Inflammatory macrophage treated with lipopolysaccharide for 1 hour (primary cell): ENCODE measurements at regions not wholly inside any gene's neighbourhood (a gene's known extent, or its start where the extent isn't known, plus 50 kb on each side); places are given as distances from the start of the nearest gene placed in this dataset.
"Not testable (repeated sequence)": the region's sequence is repeated elsewhere in the genome, so short reads cannot be mapped to it uniquely, and the experiment has no call there.

ENCODE experiments used
- DNase-seq, 2 donors: peaks; one replicate each; pipeline ENCODE4 v3.0.0-alpha.2; 2020 to 2022

GRCh38 chr3:194189243-194189791 lies 53.4 kb downstream of the HES1 start:
- DNase-seq, result no peak

- not testable (repeated sequence) for DNase-seq
Measured at GRCh38 chr3:194191850-194192249, 55.9 kb downstream of the HES1 start.

- DNase-seq, result no peak
Measured at GRCh38 chr3:194194051-194194756, 58.3 kb downstream of the HES1 start.

GRCh38 chr3:194194757-194195085 lies 58.8 kb downstream of the HES1 start:
- no peak for DNase-seq

GRCh38 chr3:194195611-194196010 lies 59.7 kb downstream of the HES1 start:
- no peak for DNase-seq

- no peak for DNase-seq
Measured at GRCh38 chr3:194196876-194197275, 60.9 kb downstream of the HES1 start.

- no peak for DNase-seq
Measured at GRCh38 chr3:194197396-194197960, 61.5 kb downstream of the HES1 start.

- no peak for DNase-seq
Measured at GRCh38 chr3:194197981-194198695, 62.2 kb downstream of the HES1 start.

GRCh38 chr3:194198938-194199337 lies 63.0 kb downstream of the HES1 start:
- DNase-seq, result no peak

- DNase-seq, result no peak
Measured at GRCh38 chr3:194200422-194201081, 64.6 kb downstream of the HES1 start.

GRCh38 chr3:194201953-194202666 lies 66.2 kb downstream of the HES1 start:
- no peak for DNase-seq

GRCh38 chr3:194203482-194204041 lies 67.6 kb downstream of the HES1 start:
- DNase-seq, result no peak

GRCh38 chr3:194204042-194204987 lies 68.4 kb downstream of the HES1 start:
- DNase-seq, result no peak

GRCh38 chr3:194205675-194206133 lies 69.8 kb downstream of the HES1 start:
- DNase-seq, result peak in 1 of 2 donors; percentile 49

GRCh38 chr3:194206320-194206719 lies 70.4 kb downstream of the HES1 start:
- no peak for DNase-seq

GRCh38 chr3:194208709-194209108 lies 72.8 kb downstream of the HES1 start:
- no peak for DNase-seq

GRCh38 chr3:194212161-194212844 lies 76.4 kb downstream of the HES1 start:
- no peak for DNase-seq

- no peak for DNase-seq
Measured at GRCh38 chr3:194212845-194213331, 76.9 kb downstream of the HES1 start.

GRCh38 chr3:194215392-194215791 lies 79.4 kb downstream of the HES1 start:
- no peak for DNase-seq
